Nephron progenitor cell (in vitro differentiated cells): ENCODE measurements at regions not wholly inside any gene's neighbourhood (a gene's known extent, or its start where the extent isn't known, plus 50 kb on each side); places are given as distances from the start of the nearest gene placed in this dataset.

ENCODE experiments used
- DNase-seq: peaks from one replicate; pipeline ENCODE4 v3.0.0; 2021
- H3K27ac Mint-ChIP-seq: 2 replicates; pipeline ENCODE4 v1.8.0; 2021; ENCODE audit warnings: mild to moderate bottlenecking, moderate library complexity, mixed read lengths
- H3K27me3 Mint-ChIP-seq: 2 replicates; pipeline ENCODE4 v1.8.0; 2021; ENCODE audit warnings: mild to moderate bottlenecking, low read depth, mixed read lengths; ENCODE audit not compliant: poor library complexity
- H3K36me3 Mint-ChIP-seq: 2 replicates; pipeline ENCODE4 v1.8.0; 2021; ENCODE audit warnings: low read depth, mixed read lengths
- H3K4me1 Mint-ChIP-seq: 2 replicates; pipeline ENCODE4 v1.8.0; 2021; ENCODE audit warnings: mixed read lengths
- H3K4me3 Mint-ChIP-seq: 2 replicates; pipeline ENCODE4 v1.8.0; 2021; ENCODE audit warnings: mild to moderate bottlenecking, moderate library complexity, mixed read lengths
- H3K9me3 Mint-ChIP-seq: 2 replicates; pipeline ENCODE4 v1.8.0; 2021; ENCODE audit warnings: mild to moderate bottlenecking, moderate library complexity, mixed read lengths
- CTCF ChIP-seq: fragments of 200-600 bp; sonication (generic); IDR thresholded peaks from 2 replicates; pipeline ENCODE4 v1.5.0; 2021; ENCODE audit warnings: antibody characterized with exemption

DNA sequence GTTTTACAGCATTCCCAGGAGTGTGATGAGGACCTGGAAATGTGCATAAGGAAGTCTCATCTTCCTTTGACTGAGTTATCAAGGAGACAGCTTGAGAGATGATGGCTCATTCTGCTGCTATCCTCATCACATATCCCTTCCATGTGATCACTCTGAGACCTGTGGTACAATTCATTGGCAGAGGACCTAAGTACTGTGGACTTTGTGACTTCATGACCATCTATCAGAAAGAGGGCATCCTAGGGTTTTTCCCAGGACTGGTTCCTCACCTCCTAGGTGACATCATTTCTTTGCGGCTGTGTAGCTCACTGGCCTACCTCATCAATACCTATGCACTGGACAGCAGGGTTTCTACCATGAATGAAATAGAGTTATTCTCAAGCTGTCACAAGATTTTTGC lies 172.1 kb upstream of the PLEKHG7 start:
- H3K4me3 Mint-ChIP-seq: no peak overlapping the region
- no peaks in the 10 kb centered on the region for H3K9me3 Mint-ChIP-seq
- H3K4me1 Mint-ChIP-seq: peaks cover 5% of the 10 kb centered on the region
- DNase-seq: no peak
- no peak for TF ChIP-seq CTCF
- no peaks in the 10 kb centered on the region for H3K36me3 Mint-ChIP-seq
- peaks cover under 1% of the 10 kb centered on the region for H3K27me3 Mint-ChIP-seq
- no peak overlapping the region for H3K27ac Mint-ChIP-seq

DNA sequence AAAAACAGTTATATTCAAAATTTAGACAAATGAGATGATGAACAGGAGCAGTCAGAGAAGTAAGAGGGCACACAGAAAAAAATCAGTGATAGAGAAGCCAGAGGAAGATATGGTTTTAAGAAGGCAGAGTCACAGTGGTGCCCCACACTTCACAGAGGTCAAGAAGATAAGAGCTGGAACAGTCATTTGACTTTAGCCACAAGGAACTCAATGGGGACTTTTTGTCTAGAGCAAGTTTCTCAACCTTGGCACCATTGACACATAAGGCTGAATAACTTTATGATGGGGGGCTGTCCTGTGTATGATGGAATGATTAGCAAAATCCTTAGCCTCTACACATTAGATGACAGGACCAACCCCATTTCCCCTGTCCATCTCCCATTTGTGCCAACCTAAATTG lies 172.8 kb upstream of the PLEKHG7 start:
- no peaks in the 10 kb centered on the region for H3K27me3 Mint-ChIP-seq
- no peak overlapping the region for H3K27ac Mint-ChIP-seq
- H3K4me1 Mint-ChIP-seq: peaks cover 5% of the 10 kb centered on the region
- no peak for DNase-seq
- H3K36me3 Mint-ChIP-seq: no peaks in the 10 kb centered on the region
- H3K9me3 Mint-ChIP-seq: no peaks in the 10 kb centered on the region
- TF ChIP-seq CTCF: no peak
- no peak overlapping the region for H3K4me3 Mint-ChIP-seq

DNA sequence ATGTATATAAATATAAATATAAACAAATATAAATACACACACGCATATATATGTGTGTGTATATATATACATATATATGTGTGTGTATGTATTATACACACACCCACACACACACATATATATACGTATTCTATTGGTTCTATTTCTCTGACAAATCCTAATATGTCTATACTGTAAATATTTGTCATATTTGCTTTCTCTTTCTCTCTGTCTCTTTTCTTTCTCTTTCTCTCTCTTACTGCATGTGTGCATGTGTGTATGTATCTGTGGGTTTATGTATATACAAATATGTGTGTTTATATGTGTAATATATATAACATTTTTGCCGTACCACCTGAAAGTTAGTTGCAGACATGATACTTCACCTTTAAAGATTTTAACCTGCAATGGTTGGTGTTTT lies 174.2 kb upstream of the PLEKHG7 start:
- TF ChIP-seq CTCF: no peak
- no peak for DNase-seq
- Mint-ChIP-seq H3K4me1 (peaks cover 5% of the 10 kb centered on the region), H3K9me3 (peaks cover 5% of the 10 kb centered on the region), H3K27ac (no peak overlapping the region), H3K4me3 (no peak overlapping the region), H3K27me3 (peaks cover 4% of the 10 kb centered on the region), H3K36me3 (no peaks in the 10 kb centered on the region)

GRCh38 chr12:92528097-92528496 lies 174.7 kb upstream of the PLEKHG7 start:
- no peak for TF ChIP-seq CTCF
- H3K27me3 Mint-ChIP-seq: peaks cover 4% of the 10 kb centered on the region
- H3K36me3 Mint-ChIP-seq: no peaks in the 10 kb centered on the region
- H3K9me3 Mint-ChIP-seq: peaks cover 6% of the 10 kb centered on the region
- H3K4me3 Mint-ChIP-seq: no peak overlapping the region
- no peak overlapping the region for H3K27ac Mint-ChIP-seq
- no peak for DNase-seq
- H3K4me1 Mint-ChIP-seq: peaks cover 2% of the 10 kb centered on the region

- no peak for DNase-seq
- H3K4me1 Mint-ChIP-seq: peaks cover under 1% of the 10 kb centered on the region
- no peak for TF ChIP-seq CTCF
- no peak overlapping the region for H3K27ac Mint-ChIP-seq
- no peaks in the 10 kb centered on the region for H3K36me3 Mint-ChIP-seq
- peaks cover 6% of the 10 kb centered on the region for H3K9me3 Mint-ChIP-seq
- no peak overlapping the region for H3K4me3 Mint-ChIP-seq
- H3K27me3 Mint-ChIP-seq: peaks cover 9% of the 10 kb centered on the region
Observed at GRCh38 chr12:92524489-92524888, 178.3 kb upstream of the PLEKHG7 start.

- H3K4me3 Mint-ChIP-seq: no peak overlapping the region
- no peak for TF ChIP-seq CTCF
- H3K27me3 Mint-ChIP-seq: peaks cover 13% of the 10 kb centered on the region
- H3K9me3 Mint-ChIP-seq: peaks cover 6% of the 10 kb centered on the region
- H3K36me3 Mint-ChIP-seq: no peaks in the 10 kb centered on the region
- H3K4me1 Mint-ChIP-seq: peaks cover 7% of the 10 kb centered on the region
- no peak overlapping the region for H3K27ac Mint-ChIP-seq
- no peak for DNase-seq
Observed at GRCh38 chr12:92520511-92520910, 182.3 kb upstream of the PLEKHG7 start.
